Astrocyte (in vitro differentiated cells and primary cell): ENCODE measurements at regions not wholly inside any gene's neighbourhood (a gene's known extent, or its start where the extent isn't known, plus 50 kb on each side); places are given as distances from the start of the nearest gene placed in this dataset. TPM values are rescaled to one million over a fixed set of nuclear protein-coding genes. Genes with fewer than 3 reads are reported as not detected.

Experiments
- microRNA-seq: library from miRNA; unstranded; fragments of <30 nt; microRNA quantifications from one replicate; pipeline ENCODE4 v1.2.0, GENCODE V29; 2020

Small RNAs in the stretch of these regions (microRNA-seq; reads per million reads assigned to microRNA genes)
- not detected for gene MIR6724-3
- not detected for gene MIR6724-4
